ENCODE measurements at regions not wholly inside any gene's neighbourhood (a gene's known extent, or its start where the extent isn't known, plus 50 kb on each side); places are given as distances from the start of the nearest gene placed in this dataset.

- ATAC-seq (no peak), DNase-seq (no peak)
- ChIA-PET CTCF (no interaction called here), POLR2A (no interaction called here)
- no peak for TF ChIP-seq CTCF (IDR thresholded peaks at IDR 0.05)
- intact Hi-C loops (cut with micrococcal nuclease): no loop called here
- Mint-ChIP-seq H3K4me3 (no peak overlapping the region), H3K27me3 (no peaks in the 10 kb centered on the region), H3K36me3 (ENCODE audit: low read depth) (no peaks in the 10 kb centered on the region), H3K27ac (no peak overlapping the region), H3K4me1 (ENCODE audit: low read depth) (no peaks in the 10 kb centered on the region), H3K9me3 (no peaks in the 10 kb centered on the region)
Measured at GRCh38 chrX:79511799-79512198, 144.7 kb upstream of the ITM2A start.

GRCh38 chrX:79506001-79506400, 138.9 kb upstream of the ITM2A start:
- TF ChIP-seq CTCF (IDR thresholded peaks at IDR 0.05): no peak
- no peaks in the 10 kb centered on the region for H3K4me1 Mint-ChIP-seq (ENCODE audit: low read depth)
- DNase-seq: no peak
- no peak overlapping the region for H3K4me3 Mint-ChIP-seq
- ChIA-PET POLR2A (no interaction called here), CTCF (no interaction called here)
- no peaks in the 10 kb centered on the region for H3K36me3 Mint-ChIP-seq (ENCODE audit: low read depth)
- H3K9me3 Mint-ChIP-seq: no peaks in the 10 kb centered on the region
- ATAC-seq: no peak
- intact Hi-C loops (cut with micrococcal nuclease): no loop called here
- H3K27me3 Mint-ChIP-seq: no peaks in the 10 kb centered on the region
- H3K27ac Mint-ChIP-seq: no peak overlapping the region

- intact Hi-C loops (cut with micrococcal nuclease): no loop called here
- Mint-ChIP-seq H3K27ac (no peak overlapping the region), H3K4me3 (no peak overlapping the region), H3K4me1 (ENCODE audit: low read depth) (no peaks in the 10 kb centered on the region), H3K27me3 (peaks cover 14% of the 10 kb centered on the region), H3K9me3 (peaks cover 4% of the 10 kb centered on the region), H3K36me3 (ENCODE audit: low read depth) (no peaks in the 10 kb centered on the region)
- CTCF ChIA-PET: no interaction called here
- ATAC-seq: no peak
- DNase-seq: no peak
- TF ChIP-seq CTCF (IDR thresholded peaks at IDR 0.05): no peak
- POLR2A ChIA-PET: no interaction called here
Measured at GRCh38 chrX:79482686-79483085, 115.6 kb upstream of the ITM2A start.

- ATAC-seq (no peak), DNase-seq (no peak)
- ChIA-PET POLR2A (no interaction called here), CTCF (no interaction called here)
- Mint-ChIP-seq H3K27ac (no peak overlapping the region), H3K9me3 (no peaks in the 10 kb centered on the region), H3K27me3 (peaks cover 2% of the 10 kb centered on the region), H3K4me1 (ENCODE audit: low read depth) (no peaks in the 10 kb centered on the region), H3K36me3 (ENCODE audit: low read depth) (no peaks in the 10 kb centered on the region), H3K4me3 (no peak overlapping the region)
- TF ChIP-seq CTCF (IDR thresholded peaks at IDR 0.05): no peak
- intact Hi-C loops (cut with micrococcal nuclease): no loop called here
Measured at GRCh38 chrX:79477691-79478090, 110.6 kb upstream of the ITM2A start.

- DNase-seq (no peak), ATAC-seq (no peak)
- H3K4me1 Mint-ChIP-seq (ENCODE audit: low read depth): no peaks in the 10 kb centered on the region
- no peaks in the 10 kb centered on the region for H3K36me3 Mint-ChIP-seq (ENCODE audit: low read depth)
- H3K27ac Mint-ChIP-seq: no peak overlapping the region
- H3K9me3 Mint-ChIP-seq: peaks cover 3% of the 10 kb centered on the region
- intact Hi-C loops (cut with micrococcal nuclease): no loop called here
- no peak overlapping the region for H3K4me3 Mint-ChIP-seq
- H3K27me3 Mint-ChIP-seq: no peaks in the 10 kb centered on the region
- TF ChIP-seq CTCF (IDR thresholded peaks at IDR 0.05): no peak
- ChIA-PET CTCF (no interaction called here), POLR2A (no interaction called here)
Measured at GRCh38 chrX:79466636-79467035, 99.5 kb upstream of the ITM2A start.

Measured in activated CD8-positive, alpha-beta T cell treated with anti-CD3 and anti-CD28 coated beads for 36 hours (primary cell).